ENCODE measurements at regions not wholly inside any gene's neighbourhood (a gene's known extent, or its start where the extent isn't known, plus 50 kb on each side); places are given as distances from the start of the nearest gene placed in this dataset.

DNA sequence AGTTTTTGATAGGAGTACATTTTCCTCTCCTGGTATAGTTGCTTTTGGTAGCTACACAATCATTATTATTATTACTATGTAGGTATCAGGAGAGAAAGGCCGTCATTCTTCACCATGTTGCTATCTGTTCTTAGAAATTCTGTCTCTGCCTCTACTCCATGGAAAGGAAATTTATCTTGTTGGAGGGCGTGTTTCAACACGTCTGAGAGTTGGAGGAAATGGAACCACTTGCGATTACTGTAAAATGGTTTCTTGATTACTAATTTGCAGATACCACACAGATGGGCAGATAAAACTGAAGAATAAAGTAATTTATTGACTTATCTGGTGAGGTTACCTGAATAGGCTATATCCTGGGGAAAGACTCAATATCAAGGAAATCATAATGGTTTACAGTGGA, 488.4 kb downstream of the NR2F2 start:
- H3K4me3 ChIP-seq (ENCODE audit: low read depth, low read length): no peak overlapping the region
- H3K9me3 ChIP-seq (ENCODE audit: control insufficient read depth, insufficient read depth, low read length): no peaks in the 10 kb centered on the region
- no peaks in the 10 kb centered on the region for H3K27me3 ChIP-seq (ENCODE audit: control insufficient read depth, insufficient read depth, low read length)
- H3K4me1 ChIP-seq (ENCODE audit: control insufficient read depth, insufficient read depth, low read length): no peaks in the 10 kb centered on the region
- no CpG with 5 or more reads among the region's 4 CpGs for WGBS (ENCODE audit: insufficient coverage)
- DNase-seq (ENCODE audit: low read depth in 4 of 6, low spot score in 6 of 6): no peak
- no peaks in the 10 kb centered on the region for H3K36me3 ChIP-seq (ENCODE audit: control insufficient read depth, insufficient read depth, low read length)
- H3K27ac ChIP-seq (ENCODE audit: low read depth, low read length): no peak overlapping the region

DNA sequence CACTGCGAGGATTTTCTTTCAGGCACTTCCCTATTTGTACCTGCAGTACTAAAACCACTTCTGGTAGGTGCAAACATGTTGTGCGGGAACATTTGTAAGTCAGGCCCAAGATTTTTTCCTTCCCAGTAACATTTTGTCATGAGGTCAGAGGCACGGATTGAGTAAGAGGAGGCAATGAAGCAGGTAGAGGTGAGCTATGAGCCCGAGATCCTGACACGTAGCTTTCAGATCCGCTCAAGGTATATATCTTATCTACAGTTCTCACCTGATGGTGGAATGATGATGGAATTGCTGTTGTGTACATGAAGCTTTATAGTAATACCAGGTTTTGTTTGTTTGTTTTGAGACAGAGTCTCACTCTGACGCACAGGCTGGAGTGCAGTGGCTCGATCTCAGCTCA, 497.5 kb downstream of the NR2F2 start:
- Histone ChIP-seq H3K4me3 (ENCODE audit: low read depth, low read length) (no peak overlapping the region), H3K27ac (ENCODE audit: low read depth, low read length) (no peak overlapping the region), H3K9me3 (ENCODE audit: control insufficient read depth, insufficient read depth, low read length) (peaks cover 2% of the 10 kb centered on the region), H3K27me3 (ENCODE audit: control insufficient read depth, insufficient read depth, low read length) (no peaks in the 10 kb centered on the region), H3K36me3 (ENCODE audit: control insufficient read depth, insufficient read depth, low read length) (no peaks in the 10 kb centered on the region), H3K4me1 (ENCODE audit: control insufficient read depth, insufficient read depth, low read length) (no peaks in the 10 kb centered on the region)
- no peak for DNase-seq (ENCODE audit: low read depth in 4 of 6, low spot score in 6 of 6)
- whole genome bisulfite sequencing (ENCODE audit: insufficient coverage): 100% methylated on average over 1 of the region's 8 CpGs

DNA sequence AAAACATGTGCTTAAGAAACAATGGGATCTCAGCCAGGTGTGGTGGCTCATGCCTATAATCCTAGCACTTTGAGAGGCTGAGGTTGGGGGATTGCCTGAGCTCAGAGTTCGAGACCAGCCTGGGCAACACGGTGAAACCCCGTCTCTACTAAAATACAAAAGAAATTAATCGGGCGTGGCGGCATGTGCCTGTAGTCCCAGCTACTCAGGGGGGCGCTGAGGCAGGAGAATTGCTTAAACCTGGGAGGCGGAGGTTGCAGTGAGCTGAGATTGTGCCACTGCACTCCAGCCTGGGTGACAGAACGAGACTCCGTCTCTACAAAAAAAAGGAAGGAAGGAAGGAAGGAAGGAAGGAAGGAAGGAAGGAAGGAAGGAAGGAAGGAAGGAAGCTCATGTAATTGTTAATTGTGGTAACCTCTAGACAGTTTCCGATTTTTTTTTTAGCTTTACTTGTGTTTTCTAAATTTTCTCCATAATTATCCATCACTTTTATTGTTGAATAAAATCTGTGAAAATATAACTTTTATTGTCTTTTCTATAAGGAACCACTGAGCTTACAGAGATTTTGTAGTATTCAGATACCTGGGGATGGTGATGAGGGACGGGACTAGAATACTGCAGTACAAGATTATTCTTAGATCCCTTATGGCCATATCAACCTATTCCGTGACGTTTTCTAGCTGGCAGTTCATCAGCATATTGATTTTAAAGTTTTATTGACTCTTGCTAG, 506.9 kb downstream of the NR2F2 start:
- WGBS (ENCODE audit: insufficient coverage): no CpG with 5 or more reads among the region's 14 CpGs
- H3K9me3 ChIP-seq (ENCODE audit: control insufficient read depth, insufficient read depth, low read length): peaks cover 7% of the 10 kb centered on the region
- H3K4me1 ChIP-seq (ENCODE audit: control insufficient read depth, insufficient read depth, low read length): no peaks in the 10 kb centered on the region
- no peaks in the 10 kb centered on the region for H3K27me3 ChIP-seq (ENCODE audit: control insufficient read depth, insufficient read depth, low read length)
- H3K4me3 ChIP-seq (ENCODE audit: low read depth, low read length): no peak overlapping the region
- no peak overlapping the region for H3K27ac ChIP-seq (ENCODE audit: low read depth, low read length)
- no peak for DNase-seq (ENCODE audit: low read depth in 4 of 6, low spot score in 6 of 6)
- H3K36me3 ChIP-seq (ENCODE audit: control insufficient read depth, insufficient read depth, low read length): no peaks in the 10 kb centered on the region

DNA sequence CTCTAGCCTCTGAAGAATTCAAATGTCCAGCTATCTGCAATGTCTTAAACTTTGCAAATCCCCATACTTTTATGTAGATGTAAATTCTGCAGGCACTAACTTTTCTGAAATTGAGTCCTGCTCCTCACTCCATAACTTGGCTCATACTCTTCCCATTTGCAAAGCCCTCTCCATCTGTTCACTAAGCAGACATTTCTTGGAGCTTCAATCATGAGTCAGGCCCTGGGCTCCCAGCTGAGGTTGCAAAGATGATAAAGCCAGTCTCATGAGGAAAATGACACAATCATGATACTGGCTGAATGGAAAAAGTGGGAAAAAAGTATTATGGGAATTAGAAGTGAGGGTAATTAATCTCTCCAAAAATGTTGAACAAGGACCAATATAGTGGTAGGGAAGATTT, 507.6 kb downstream of the NR2F2 start:
- no peaks in the 10 kb centered on the region for H3K36me3 ChIP-seq (ENCODE audit: control insufficient read depth, insufficient read depth, low read length)
- no peak overlapping the region for H3K4me3 ChIP-seq (ENCODE audit: low read depth, low read length)
- DNase-seq (ENCODE audit: low read depth in 4 of 6, low spot score in 6 of 6): no peak
- no peaks in the 10 kb centered on the region for H3K27me3 ChIP-seq (ENCODE audit: control insufficient read depth, insufficient read depth, low read length)
- H3K27ac ChIP-seq (ENCODE audit: low read depth, low read length): no peak overlapping the region
- H3K4me1 ChIP-seq (ENCODE audit: control insufficient read depth, insufficient read depth, low read length): no peaks in the 10 kb centered on the region
- peaks cover 7% of the 10 kb centered on the region for H3K9me3 ChIP-seq (ENCODE audit: control insufficient read depth, insufficient read depth, low read length)

DNA sequence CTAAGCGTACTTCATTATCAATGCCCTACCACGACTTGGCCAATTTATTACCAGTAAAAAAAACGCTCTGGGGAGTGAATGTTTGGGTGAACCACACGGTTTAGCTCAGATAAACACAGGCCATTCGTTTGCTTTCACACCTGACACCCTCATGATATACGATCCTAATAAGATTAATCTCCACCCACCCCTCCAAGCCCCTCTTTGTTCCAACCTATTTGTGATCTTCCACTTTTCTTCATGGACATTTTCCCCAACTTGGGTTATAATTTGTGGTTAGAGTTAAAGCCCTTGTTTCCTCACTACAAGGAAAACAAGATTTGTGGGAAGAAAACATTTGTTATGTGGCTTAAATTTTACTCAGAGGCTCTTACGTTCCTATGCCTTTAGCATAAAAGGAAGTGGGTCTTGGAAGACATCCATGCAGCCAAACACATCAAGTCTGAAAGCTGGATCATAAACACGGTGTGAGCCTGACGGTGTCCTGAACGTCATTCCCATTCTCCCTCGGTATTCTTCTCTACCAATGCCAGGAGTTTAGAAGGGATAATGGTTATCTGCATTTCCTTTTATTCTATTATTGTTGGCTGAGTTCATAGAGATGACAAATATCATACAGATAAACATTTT, 518.9 kb downstream of the NR2F2 start:
- Histone ChIP-seq H3K4me3 (ENCODE audit: low read depth, low read length) (no peak overlapping the region), H3K4me1 (ENCODE audit: control insufficient read depth, insufficient read depth, low read length) (no peaks in the 10 kb centered on the region), H3K9me3 (ENCODE audit: control insufficient read depth, insufficient read depth, low read length) (no peaks in the 10 kb centered on the region), H3K27ac (ENCODE audit: low read depth, low read length) (no peak overlapping the region), H3K36me3 (ENCODE audit: control insufficient read depth, insufficient read depth, low read length) (no peaks in the 10 kb centered on the region), H3K27me3 (ENCODE audit: control insufficient read depth, insufficient read depth, low read length) (no peaks in the 10 kb centered on the region)
- no CpG with 5 or more reads among the region's 11 CpGs for WGBS (ENCODE audit: insufficient coverage)
- peak in 1 of 6 donors; percentile 15 for DNase-seq (ENCODE audit: low read depth in 4 of 6, low spot score in 6 of 6)

DNA sequence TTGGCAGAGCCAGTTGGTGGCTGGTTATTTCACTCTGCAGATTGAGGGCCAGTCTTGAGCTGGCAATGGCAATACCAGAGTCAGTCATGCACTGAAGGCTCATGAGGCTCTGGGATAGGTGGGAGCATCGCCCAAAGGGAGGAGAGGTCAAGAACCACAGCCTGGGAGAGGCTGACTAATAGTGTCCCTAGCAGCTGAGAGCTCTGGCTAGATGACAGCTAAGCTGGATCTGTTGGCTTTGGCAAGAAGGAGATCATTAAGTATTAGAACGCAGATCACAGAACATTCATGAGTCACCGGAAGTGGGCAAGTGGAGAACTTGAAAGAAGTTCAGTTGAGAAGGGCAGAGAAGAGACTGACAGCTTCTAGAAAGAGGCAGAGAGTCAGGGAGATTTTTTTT, 521.1 kb downstream of the NR2F2 start:
- DNase-seq (ENCODE audit: low read depth in 4 of 6, low spot score in 6 of 6): no peak
- Histone ChIP-seq H3K4me1 (ENCODE audit: control insufficient read depth, insufficient read depth, low read length) (no peaks in the 10 kb centered on the region), H3K36me3 (ENCODE audit: control insufficient read depth, insufficient read depth, low read length) (no peaks in the 10 kb centered on the region), H3K9me3 (ENCODE audit: control insufficient read depth, insufficient read depth, low read length) (no peaks in the 10 kb centered on the region), H3K27ac (ENCODE audit: low read depth, low read length) (no peak overlapping the region), H3K4me3 (ENCODE audit: low read depth, low read length) (no peak overlapping the region), H3K27me3 (ENCODE audit: control insufficient read depth, insufficient read depth, low read length) (no peaks in the 10 kb centered on the region)
- 68% methylated on average over 3 of the region's 3 CpGs for WGBS (ENCODE audit: insufficient coverage)

DNA sequence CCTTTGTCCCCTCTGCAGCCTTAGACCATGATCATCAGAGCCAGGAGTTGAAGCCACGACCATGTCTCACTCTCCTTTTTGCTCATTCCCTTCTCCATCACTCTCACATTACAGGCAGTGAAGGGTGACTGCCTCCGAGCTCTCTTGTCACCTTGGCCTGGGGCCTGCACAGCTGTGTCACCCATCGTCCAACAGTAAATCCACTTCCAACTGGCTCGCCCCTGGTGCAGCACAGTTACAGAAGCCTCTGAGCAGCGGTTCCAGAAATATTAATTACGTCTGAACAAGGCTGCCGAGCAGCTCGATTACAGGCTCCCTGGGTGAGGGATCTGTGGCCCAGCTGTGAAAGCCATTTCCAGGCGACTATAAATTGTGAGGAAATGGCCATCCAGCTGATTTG, 528.2 kb downstream of the NR2F2 start:
- no peaks in the 10 kb centered on the region for H3K4me1 ChIP-seq (ENCODE audit: control insufficient read depth, insufficient read depth, low read length)
- H3K36me3 ChIP-seq (ENCODE audit: control insufficient read depth, insufficient read depth, low read length): no peaks in the 10 kb centered on the region
- no peak overlapping the region for H3K27ac ChIP-seq (ENCODE audit: low read depth, low read length)
- no peak overlapping the region for H3K4me3 ChIP-seq (ENCODE audit: low read depth, low read length)
- H3K27me3 ChIP-seq (ENCODE audit: control insufficient read depth, insufficient read depth, low read length): no peaks in the 10 kb centered on the region
- H3K9me3 ChIP-seq (ENCODE audit: control insufficient read depth, insufficient read depth, low read length): no peaks in the 10 kb centered on the region
- 57% methylated on average over 9 of the region's 9 CpGs for WGBS (ENCODE audit: insufficient coverage)
- peak in 1 of 6 donors; percentile 60 for DNase-seq (ENCODE audit: low read depth in 4 of 6, low spot score in 6 of 6)

DNA sequence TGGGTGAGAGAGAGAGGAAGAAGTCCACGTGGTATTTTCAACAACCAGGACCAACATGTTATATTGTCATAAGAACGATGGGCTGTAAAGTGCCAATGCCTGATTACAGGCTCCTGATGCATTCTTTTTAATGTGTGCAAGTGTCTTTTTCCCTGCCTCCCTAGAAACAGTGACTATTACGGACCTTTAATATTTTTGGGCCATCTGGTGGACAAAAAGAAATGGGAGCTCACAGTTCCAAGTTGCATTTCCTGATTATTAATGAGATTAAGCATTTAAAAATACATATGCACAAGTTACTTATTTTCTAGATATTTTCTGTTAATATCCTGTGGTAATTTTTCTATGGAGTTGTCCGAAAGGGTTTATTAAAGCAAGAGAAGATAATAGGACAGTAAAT, 530.2 kb downstream of the NR2F2 start:
- peak in 2 of 6 donors; percentile 18 to 36 for DNase-seq (ENCODE audit: low read depth in 4 of 6, low spot score in 6 of 6)
- Histone ChIP-seq H3K9me3 (ENCODE audit: control insufficient read depth, insufficient read depth, low read length) (no peaks in the 10 kb centered on the region), H3K4me1 (ENCODE audit: control insufficient read depth, insufficient read depth, low read length) (no peaks in the 10 kb centered on the region), H3K36me3 (ENCODE audit: control insufficient read depth, insufficient read depth, low read length) (no peaks in the 10 kb centered on the region), H3K27ac (ENCODE audit: low read depth, low read length) (no peak overlapping the region), H3K4me3 (ENCODE audit: low read depth, low read length) (no peak overlapping the region), H3K27me3 (ENCODE audit: control insufficient read depth, insufficient read depth, low read length) (no peaks in the 10 kb centered on the region)
- 100% methylated on average over 1 of the region's 4 CpGs for WGBS (ENCODE audit: insufficient coverage)

DNA sequence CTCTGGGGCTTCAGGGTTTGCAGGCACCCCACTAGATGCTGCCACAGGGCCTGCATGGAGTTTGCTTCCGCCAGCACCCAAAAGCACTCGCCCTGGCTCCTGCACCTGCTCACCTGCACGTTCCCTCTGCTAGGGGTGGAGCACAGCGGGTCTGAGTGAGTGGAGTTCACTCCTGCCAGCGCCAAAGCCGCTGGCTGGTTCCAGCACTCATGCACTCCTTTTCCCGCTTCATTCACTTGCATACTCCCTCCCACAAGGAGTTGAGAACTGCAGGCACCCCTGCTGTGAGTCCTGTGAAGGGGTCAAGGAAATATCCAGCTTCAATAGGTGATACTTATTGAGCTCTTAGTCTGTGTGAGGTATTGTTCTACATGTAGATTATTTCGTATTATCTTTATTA, 537.5 kb downstream of the NR2F2 start:
- no peak overlapping the region for H3K4me3 ChIP-seq (ENCODE audit: low read depth, low read length)
- 86% methylated on average over 6 of the region's 8 CpGs for WGBS (ENCODE audit: insufficient coverage)
- DNase-seq (ENCODE audit: low read depth in 4 of 6, low spot score in 6 of 6): no peak
- H3K27me3 ChIP-seq (ENCODE audit: control insufficient read depth, insufficient read depth, low read length): no peaks in the 10 kb centered on the region
- no peaks in the 10 kb centered on the region for H3K36me3 ChIP-seq (ENCODE audit: control insufficient read depth, insufficient read depth, low read length)
- no peak overlapping the region for H3K27ac ChIP-seq (ENCODE audit: low read depth, low read length)
- peaks cover 3% of the 10 kb centered on the region for H3K4me1 ChIP-seq (ENCODE audit: control insufficient read depth, insufficient read depth, low read length)
- no peaks in the 10 kb centered on the region for H3K9me3 ChIP-seq (ENCODE audit: control insufficient read depth, insufficient read depth, low read length)

DNA sequence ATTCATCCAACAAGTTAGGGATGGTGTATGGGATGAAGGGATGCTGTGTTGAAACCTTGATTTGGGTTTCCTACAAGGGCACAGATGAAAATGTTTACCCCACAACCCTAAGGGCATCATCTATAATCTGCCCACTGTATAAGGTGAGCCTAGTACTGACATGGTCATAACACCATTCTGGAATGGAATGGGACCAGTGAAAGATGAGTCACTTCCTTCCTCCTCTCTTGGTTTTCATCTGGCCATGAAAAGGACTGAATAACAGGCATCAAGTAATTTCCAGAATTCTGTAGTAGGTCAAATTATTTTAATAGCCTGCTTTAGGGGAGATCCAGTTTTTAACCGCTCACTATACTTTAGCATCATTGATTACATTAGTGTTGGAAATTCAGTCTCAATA, 538.6 kb downstream of the NR2F2 start:
- H3K27me3 ChIP-seq (ENCODE audit: control insufficient read depth, insufficient read depth, low read length): no peaks in the 10 kb centered on the region
- H3K27ac ChIP-seq (ENCODE audit: low read depth, low read length): no peak overlapping the region
- H3K9me3 ChIP-seq (ENCODE audit: control insufficient read depth, insufficient read depth, low read length): no peaks in the 10 kb centered on the region
- DNase-seq (ENCODE audit: low read depth in 4 of 6, low spot score in 6 of 6): no peak
- peaks cover 3% of the 10 kb centered on the region for H3K4me1 ChIP-seq (ENCODE audit: control insufficient read depth, insufficient read depth, low read length)
- H3K4me3 ChIP-seq (ENCODE audit: low read depth, low read length): no peak overlapping the region
- no CpG with 5 or more reads among the region's 1 CpG for WGBS (ENCODE audit: insufficient coverage)
- H3K36me3 ChIP-seq (ENCODE audit: control insufficient read depth, insufficient read depth, low read length): no peaks in the 10 kb centered on the region

All from spinal cord (tissue), 9 donors.